LNCaP clone FGC (cell line): ENCODE measurements at regions not wholly inside any gene's neighbourhood (a gene's known extent, or its start where the extent isn't known, plus 50 kb on each side); places are given as distances from the start of the nearest gene placed in this dataset.
A peak's percentile ranks its signal among the peaks of the same experiment; 100 is the strongest.

Experiments
- DNase-seq: peaks from one replicate; pipeline ENCODE4 v3.0.0-alpha.2; 2011; ENCODE audit warnings: low read depth
- H3K4me3 ChIP-seq: 2 replicates; pipeline ENCODE4 v1.5.1; 2011; ENCODE audit warnings: mild to moderate bottlenecking, low read depth, low read length, control low read depth
- TF ChIP-seq, protein P1 (sequence below): IDR thresholded peaks from 2 replicates; pipeline ENCODE4 v1.5.1; 2012; ENCODE audit warnings: mild to moderate bottlenecking; ENCODE audit not compliant: control insufficient read depth, insufficient read depth; ENCODE audit errors: extremely low read depth

DNA sequence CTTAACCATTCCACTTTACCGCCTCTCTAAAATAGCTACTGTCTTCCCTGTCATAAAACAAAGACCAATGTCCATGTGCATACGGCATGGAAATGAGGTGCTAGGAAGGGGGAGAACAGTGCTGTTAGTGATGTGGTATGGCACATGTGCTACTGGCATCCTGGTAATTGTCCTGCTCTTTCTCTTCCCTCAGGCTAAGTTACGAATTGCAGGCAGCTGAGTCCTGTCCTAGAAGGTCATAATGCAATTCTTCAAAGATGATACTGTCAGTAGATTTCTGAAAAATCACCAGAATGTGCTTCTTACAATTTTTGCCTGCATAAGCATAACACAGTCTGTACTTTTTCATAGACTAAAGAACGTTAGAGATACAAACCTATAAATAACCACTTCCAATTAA is 216.8 kb downstream of the RSL24D1 start:
- no peak for DNase-seq
- TF ChIP-seq, protein P1, sequence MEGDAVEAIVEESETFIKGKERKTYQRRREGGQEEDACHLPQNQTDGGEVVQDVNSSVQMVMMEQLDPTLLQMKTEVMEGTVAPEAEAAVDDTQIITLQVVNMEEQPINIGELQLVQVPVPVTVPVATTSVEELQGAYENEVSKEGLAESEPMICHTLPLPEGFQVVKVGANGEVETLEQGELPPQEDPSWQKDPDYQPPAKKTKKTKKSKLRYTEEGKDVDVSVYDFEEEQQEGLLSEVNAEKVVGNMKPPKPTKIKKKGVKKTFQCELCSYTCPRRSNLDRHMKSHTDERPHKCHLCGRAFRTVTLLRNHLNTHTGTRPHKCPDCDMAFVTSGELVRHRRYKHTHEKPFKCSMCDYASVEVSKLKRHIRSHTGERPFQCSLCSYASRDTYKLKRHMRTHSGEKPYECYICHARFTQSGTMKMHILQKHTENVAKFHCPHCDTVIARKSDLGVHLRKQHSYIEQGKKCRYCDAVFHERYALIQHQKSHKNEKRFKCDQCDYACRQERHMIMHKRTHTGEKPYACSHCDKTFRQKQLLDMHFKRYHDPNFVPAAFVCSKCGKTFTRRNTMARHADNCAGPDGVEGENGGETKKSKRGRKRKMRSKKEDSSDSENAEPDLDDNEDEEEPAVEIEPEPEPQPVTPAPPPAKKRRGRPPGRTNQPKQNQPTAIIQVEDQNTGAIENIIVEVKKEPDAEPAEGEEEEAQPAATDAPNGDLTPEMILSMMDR, result no peak

DNA sequence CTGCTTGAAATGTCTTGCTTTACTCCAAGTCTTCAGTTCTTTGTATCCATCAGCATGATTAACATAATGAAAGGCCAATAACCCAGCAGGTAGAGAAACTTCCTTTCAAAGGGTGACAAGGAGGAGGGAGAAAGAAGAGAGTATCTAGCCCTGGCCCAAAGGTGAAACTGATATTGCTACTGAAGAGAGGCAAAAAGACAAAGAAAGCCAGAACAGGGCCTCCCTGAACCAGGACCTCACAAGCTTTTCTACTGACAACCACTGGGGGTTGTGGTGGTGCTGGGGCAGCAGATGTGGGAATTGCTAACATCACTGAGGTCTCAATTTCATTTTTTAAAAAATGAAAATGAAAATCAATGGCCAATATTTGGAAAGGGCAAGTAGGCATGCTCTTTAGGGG is 234.1 kb downstream of the RSL24D1 start:
- DNase-seq, result no peak
- TF ChIP-seq, protein P1, result no peak

More for the DNA sequence above, 216.8 kb downstream of the RSL24D1 start:
- H3K4me3 ChIP-seq, result no peak overlapping the region

DNA sequence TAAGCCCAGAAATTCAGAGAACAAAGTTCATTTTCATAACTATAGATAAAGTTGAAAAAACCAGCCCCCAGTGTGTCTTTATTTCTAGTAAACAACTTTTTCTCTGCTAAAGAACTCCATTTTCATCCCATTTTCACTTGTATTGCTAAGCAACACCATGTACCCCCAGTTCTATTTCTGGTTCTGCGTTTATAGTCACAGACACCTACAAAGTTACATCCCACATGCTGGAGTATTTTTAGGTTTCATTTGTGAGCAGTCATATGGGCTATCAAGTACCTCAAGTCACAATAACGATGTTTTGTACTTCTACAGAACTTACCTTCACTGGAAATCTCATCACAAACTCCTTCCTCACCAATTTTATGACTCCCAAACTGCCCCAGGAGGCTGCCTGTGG is 236.5 kb downstream of the RSL24D1 start:
- DNase-seq, result no peak
- no peak overlapping the region for H3K4me3 ChIP-seq
- TF ChIP-seq, protein P1, result no peak

More for the DNA sequence above, 234.1 kb downstream of the RSL24D1 start:
- H3K4me3 ChIP-seq, result no peak overlapping the region

DNA sequence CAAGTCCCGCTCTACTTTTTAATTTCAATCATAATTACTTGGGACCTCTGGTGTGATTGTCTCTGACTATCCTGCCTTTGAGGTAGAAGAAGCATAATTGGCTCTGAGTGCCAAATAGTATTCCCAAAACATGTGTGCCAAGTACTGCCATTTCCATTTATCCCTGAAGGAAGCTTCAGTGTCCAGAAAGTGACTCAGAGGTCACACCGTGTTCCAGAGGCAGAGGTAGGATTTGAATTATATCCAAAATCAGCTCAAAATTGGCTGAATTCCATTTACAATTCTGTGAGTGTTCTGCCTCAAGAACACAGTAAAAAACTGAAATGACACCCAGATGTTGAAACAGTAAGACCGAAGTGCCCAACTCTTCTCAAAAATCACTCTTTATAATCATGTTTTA is 255.3 kb downstream of the RSL24D1 start:
- peak; percentile 73 for DNase-seq
- H3K4me3 ChIP-seq, result no peak overlapping the region
- TF ChIP-seq, protein P1, result no peak

DNA sequence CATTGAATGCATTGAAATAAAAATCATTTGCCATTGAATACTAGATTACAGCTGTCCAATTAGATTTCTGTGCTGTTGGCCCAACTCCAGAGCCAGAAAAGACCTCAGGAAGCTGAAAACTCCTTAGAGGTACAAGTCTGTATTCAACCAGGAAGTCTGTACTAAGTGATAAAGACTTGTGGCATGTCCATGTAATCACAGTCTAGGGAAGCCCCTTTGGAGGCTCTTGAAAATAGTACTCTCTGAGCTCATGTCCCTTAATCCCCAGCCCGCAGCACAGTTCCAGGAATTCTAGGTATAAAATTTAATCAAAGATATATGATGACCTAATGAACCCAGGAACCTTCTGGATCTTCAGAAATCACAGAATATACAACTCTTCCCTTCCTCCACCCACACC is 279.4 kb downstream of the RSL24D1 start:
- DNase-seq, result no peak
- H3K4me3 ChIP-seq, result no peak overlapping the region
- TF ChIP-seq, protein P1, result no peak

DNA sequence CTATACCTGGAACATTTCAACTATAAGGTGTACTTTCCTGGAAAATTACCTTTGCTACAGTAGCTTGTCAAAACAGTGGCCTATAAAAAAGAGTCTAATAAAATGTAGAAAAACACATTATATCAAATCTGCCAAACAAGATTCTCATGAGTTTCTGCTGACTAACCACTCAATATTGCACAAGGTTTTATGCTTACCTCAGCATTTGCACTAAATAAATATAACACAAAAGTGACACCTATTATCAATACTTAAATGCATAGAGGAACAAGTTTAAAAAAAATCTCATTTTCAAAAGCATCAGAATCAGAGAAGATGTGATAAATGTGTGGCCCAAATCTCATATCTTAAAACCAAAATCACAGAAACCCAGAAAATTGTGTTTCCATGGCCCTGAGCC is 281.4 kb downstream of the RSL24D1 start:
- DNase-seq, result peak; percentile 11
- no peak overlapping the region for H3K4me3 ChIP-seq
- TF ChIP-seq, protein P1, result no peak

DNA sequence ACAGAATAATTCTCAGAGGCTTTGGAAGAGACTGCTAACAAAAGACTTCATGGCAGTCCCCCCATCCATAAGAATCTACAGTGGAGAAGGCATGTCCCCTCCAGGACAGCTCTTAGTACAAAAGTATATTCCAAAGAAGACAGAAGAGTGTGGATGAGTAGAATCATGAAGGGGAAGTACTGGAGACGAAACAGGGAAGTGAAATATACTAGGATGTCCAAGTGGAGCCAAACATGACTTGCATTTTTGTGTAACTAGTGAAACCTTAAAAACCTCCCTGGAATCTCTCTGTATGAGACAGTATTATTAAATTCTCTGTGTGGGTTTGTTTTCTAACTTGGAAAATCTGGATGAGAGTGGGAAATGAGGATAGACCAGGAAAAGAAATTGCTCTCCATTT is 312.4 kb downstream of the RSL24D1 start:
- TF ChIP-seq, protein P1, result no peak
- DNase-seq, result no peak
- H3K4me3 ChIP-seq, result no peak overlapping the region
